HG02642 (cell line): ENCODE measurements at regions not wholly inside any gene's neighbourhood (a gene's known extent, or its start where the extent isn't known, plus 50 kb on each side); places are given as distances from the start of the nearest gene placed in this dataset.
"Not testable (repeated sequence)": the region's sequence is repeated elsewhere in the genome, so short reads cannot be mapped to it uniquely, and the experiment has no call there.

Source experiments
- ATAC-seq: cut with Tn5 transposase; IDR thresholded peaks from one replicate; pipeline ENCODE4 v1.9.1; 2021; ENCODE audit warnings: mild to moderate bottlenecking; ENCODE audit not compliant: unreplicated experiment, poor library complexity

- not testable (repeated sequence) for ATAC-seq
Measured at GRCh38 chrY:22883569-22883968, 100.5 kb upstream of the BPY2 start.

GRCh38 chrY:22887949-22888348 lies 96.1 kb upstream of the BPY2 start:
- peak; percentile 97 for ATAC-seq

- not testable (repeated sequence) for ATAC-seq
Measured at GRCh38 chrY:22903503-22904192, 80.4 kb upstream of the BPY2 start.

- not testable (repeated sequence) for ATAC-seq
Measured at GRCh38 chrY:22915069-22915468, 69.0 kb upstream of the BPY2 start.

- ATAC-seq: not testable (repeated sequence)
Measured at GRCh38 chrY:22927667-22928066, 56.4 kb upstream of the BPY2 start.

- not testable (repeated sequence) for ATAC-seq
Measured at GRCh38 chrY:22933454-22933853, 50.6 kb upstream of the BPY2 start.
